Naive thymus-derived CD4-positive, alpha-beta T cell (primary cell): ENCODE measurements at regions not wholly inside any gene's neighbourhood (a gene's known extent, or its start where the extent isn't known, plus 50 kb on each side); places are given as distances from the start of the nearest gene placed in this dataset.

Source experiments
- ATAC-seq: fragments of 150-1000 bp; cut with Tn5 transposase; 2 replicates; pipeline ENCODE4 v1.10.0; 2021; ENCODE audit warnings: mild to moderate bottlenecking, moderate library complexity
- CTCF ChIA-PET: fragments of 350-600 bp; sonication (Branson Sonifier 250); formaldehyde crosslinking; loops from one replicate; lab custom pipeline; 2021; ENCODE audit warnings: antibody characterized with exemption; lab: Charles Lee
- POLR2A ChIA-PET: fragments of 350-600 bp; sonication (Branson Sonifier 250); formaldehyde crosslinking; loops from one replicate; lab custom pipeline; 2021; ENCODE audit warnings: antibody characterized with exemption, inconsistent platforms; lab: Charles Lee
- DNase-seq, 9 donors: peaks; one replicate each; pipeline versions ENCODE4 v3.0.0 to v3.0.0-alpha.2; 2020 to 2022; ENCODE audit warnings: mixed read lengths in 1 of 9
- H3K27ac ChIP-seq: one replicate; pipeline ENCODE4 v1.7.0; 2013; ENCODE audit warnings: mild to moderate bottlenecking, low read depth, low read length, moderate library complexity
- H3K27me3 ChIP-seq, 2 donors: one replicate each; pipeline ENCODE4 v1.7.0; 2013; ENCODE audit warnings: low read length in 2 of 2, mild to moderate bottlenecking in 2 of 2, moderate library complexity in 2 of 2; ENCODE audit not compliant: control insufficient read depth in 2 of 2, insufficient read depth in 2 of 2
- H3K36me3 ChIP-seq, 3 experiments: 1 replicate in 2 of 3; 2 replicates in 1 of 3; pipeline ENCODE4 v1.7.0; 2013; ENCODE audit warnings: low read length in 3 of 3, mild to moderate bottlenecking in 3 of 3, moderate library complexity in 1 of 3; ENCODE audit not compliant: insufficient read depth in 3 of 3, control insufficient read depth in 2 of 3
- H3K4me1 ChIP-seq, 2 donors: one replicate each; pipeline ENCODE4 v1.7.0; 2013; ENCODE audit warnings: low read length in 2 of 2, mild to moderate bottlenecking in 2 of 2, moderate library complexity in 1 of 2; ENCODE audit not compliant: control insufficient read depth in 2 of 2, insufficient read depth in 2 of 2
- H3K4me3 ChIP-seq: 2 replicates; pipeline ENCODE4 v1.7.0; 2013; ENCODE audit warnings: mild to moderate bottlenecking, low read length
- H3K9me3 ChIP-seq, 3 experiments: 1 replicate in 2 of 3; 2 replicates in 1 of 3; pipeline ENCODE4 v1.7.0; 2013; ENCODE audit warnings: low read length in 3 of 3; ENCODE audit not compliant: control insufficient read depth in 2 of 3
- H3K27ac Mint-ChIP-seq, 9 donors: one replicate each; pipeline ENCODE4 v1.8.0; 2020 to 2022; ENCODE audit warnings: mixed read lengths in 9 of 9, mild to moderate bottlenecking in 8 of 9, moderate library complexity in 5 of 9, inconsistent platforms in 2 of 9
- H3K27me3 Mint-ChIP-seq, 5 donors: one replicate each; pipeline ENCODE4 v1.8.0; 2021 to 2022; ENCODE audit warnings: mixed read lengths in 5 of 5, mild to moderate bottlenecking in 1 of 5
- H3K36me3 Mint-ChIP-seq, 5 donors: one replicate each; pipeline ENCODE4 v1.8.0; 2020 to 2022; ENCODE audit warnings: mixed read lengths in 5 of 5, mild to moderate bottlenecking in 3 of 5, inconsistent platforms in 1 of 5
- H3K4me1 Mint-ChIP-seq, 7 donors: one replicate each; pipeline ENCODE4 v1.8.0; 2020 to 2022; ENCODE audit warnings: mixed read lengths in 7 of 7, mild to moderate bottlenecking in 3 of 7, inconsistent platforms in 1 of 7
- H3K4me3 Mint-ChIP-seq, 10 donors: one replicate each; pipeline ENCODE4 v1.8.0; 2020 to 2022; ENCODE audit warnings: mild to moderate bottlenecking in 10 of 10, mixed read lengths in 10 of 10, moderate library complexity in 6 of 10, inconsistent platforms in 2 of 10
- H3K9me3 Mint-ChIP-seq, 11 donors: one replicate each; pipeline ENCODE4 v1.8.0; 2020 to 2022; ENCODE audit warnings: mixed read lengths in 11 of 11, mild to moderate bottlenecking in 4 of 11, inconsistent platforms in 1 of 11, moderate library complexity in 1 of 11
- intact Hi-C, 2 donors: fragments of 100-400 bp; cut with micrococcal nuclease; formaldehyde crosslinking; loops; one replicate each; pipeline ENCODE4 v1.15.1; 2023

DNA sequence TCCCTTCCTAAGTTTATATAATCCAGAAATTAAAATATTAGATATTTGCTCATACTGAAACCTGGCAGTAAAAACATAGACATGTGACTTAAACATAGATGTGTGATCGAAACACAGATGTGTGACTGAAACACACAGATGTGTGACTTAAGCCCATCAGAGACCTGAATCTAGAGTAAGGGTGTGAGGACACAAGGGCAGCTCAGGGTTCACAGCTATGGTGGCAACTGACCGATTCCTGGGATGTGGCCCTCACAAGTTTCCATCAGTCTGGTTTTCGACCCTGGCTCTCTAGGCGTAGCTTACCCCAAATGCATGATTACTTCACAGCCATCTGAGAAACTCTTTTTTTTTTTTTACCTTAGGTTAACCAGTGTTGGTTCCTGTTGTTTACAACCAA, 137.0 kb downstream of the NRN1 start:
- peak overlapping the region; percentile 45 to 100 (median 90) for H3K27ac Mint-ChIP-seq
- Histone ChIP-seq H3K4me3 (peak overlapping the region; percentile 24), H3K4me1 (peaks cover 31 to 44% of the 10 kb centered on the region in 2 donors), H3K36me3 (no peaks in the 10 kb centered on the region), H3K27ac (peak overlapping the region; percentile 43), H3K9me3 (peaks cover 0 to 4% (median 3%) of the 10 kb centered on the region in 3 experiments), H3K27me3 (no peaks in the 10 kb centered on the region)
- H3K4me3 Mint-ChIP-seq: peak overlapping the region; percentile 47 to 75 (median 56)
- peaks cover 5 to 29% (median 8%) of the 10 kb centered on the region in 5 donors for H3K36me3 Mint-ChIP-seq
- peaks cover 28 to 65% (median 55%) of the 10 kb centered on the region in 7 donors for H3K4me1 Mint-ChIP-seq
- CTCF ChIA-PET: interaction anchor here (0.7 kb wide), 1 partner anchor 189 kb away, joined by 3 read pairs; no protein-coding TSS in a partner anchor
- peaks cover 5 to 29% (median 12%) of the 10 kb centered on the region in 11 donors for H3K9me3 Mint-ChIP-seq
- no peak for DNase-seq
- POLR2A ChIA-PET: interaction anchor here (0.6 to 4.6 kb wide), 2 partner anchors 19 to 692 kb away, joined by 3 to 15 read pairs; no protein-coding TSS in a partner anchor
- intact Hi-C loops: loop anchor here (5.0 kb wide), 3 partner anchors 37 to 202 kb away; no protein-coding TSS in a partner anchor
- peak; percentile 44 for ATAC-seq
- H3K27me3 Mint-ChIP-seq: peaks cover 0 to 3% (median 0%) of the 10 kb centered on the region in 5 donors

- peaks cover 0 to 4% (median 3%) of the 10 kb centered on the region in 3 experiments for H3K9me3 ChIP-seq
- no peaks in the 10 kb centered on the region for H3K36me3 ChIP-seq
- intact Hi-C loops: loop anchor here (5.0 kb wide), 3 partner anchors 37 to 202 kb away; no protein-coding TSS in a partner anchor
- CTCF ChIA-PET: interaction anchor here (0.7 kb wide), 1 partner anchor 189 kb away, joined by 3 read pairs; no protein-coding TSS in a partner anchor
- peaks cover 28 to 69% (median 59%) of the 10 kb centered on the region in 7 donors for H3K4me1 Mint-ChIP-seq
- H3K27me3 ChIP-seq: no peaks in the 10 kb centered on the region
- POLR2A ChIA-PET: interaction anchor here (0.6 to 4.6 kb wide), 3 partner anchors 19 to 692 kb away, joined by 3 to 15 read pairs (median 3); no protein-coding TSS in a partner anchor
- H3K4me3 Mint-ChIP-seq: peak overlapping the region; percentile 47 to 75 (median 56)
- H3K27ac Mint-ChIP-seq: peak overlapping the region; percentile 45 to 100 (median 90)
- peaks cover 5 to 29% (median 13%) of the 10 kb centered on the region in 11 donors for H3K9me3 Mint-ChIP-seq
- H3K36me3 Mint-ChIP-seq: peaks cover 5 to 29% (median 8%) of the 10 kb centered on the region in 5 donors
- DNase-seq (peak in 5 of 9 donors; percentile 17 to 54 (median 35)), ATAC-seq (peak; percentile 47)
- H3K27me3 Mint-ChIP-seq: peaks cover 0 to 3% (median 0%) of the 10 kb centered on the region in 5 donors
- no peak overlapping the region for H3K4me3 ChIP-seq
- H3K27ac ChIP-seq: peak overlapping the region; percentile 43
- peaks cover 31 to 44% of the 10 kb centered on the region in 2 donors for H3K4me1 ChIP-seq
These were observed 137.5 kb downstream of the NRN1 start for GRCh38 chr6:5869261-5869660.

DNA sequence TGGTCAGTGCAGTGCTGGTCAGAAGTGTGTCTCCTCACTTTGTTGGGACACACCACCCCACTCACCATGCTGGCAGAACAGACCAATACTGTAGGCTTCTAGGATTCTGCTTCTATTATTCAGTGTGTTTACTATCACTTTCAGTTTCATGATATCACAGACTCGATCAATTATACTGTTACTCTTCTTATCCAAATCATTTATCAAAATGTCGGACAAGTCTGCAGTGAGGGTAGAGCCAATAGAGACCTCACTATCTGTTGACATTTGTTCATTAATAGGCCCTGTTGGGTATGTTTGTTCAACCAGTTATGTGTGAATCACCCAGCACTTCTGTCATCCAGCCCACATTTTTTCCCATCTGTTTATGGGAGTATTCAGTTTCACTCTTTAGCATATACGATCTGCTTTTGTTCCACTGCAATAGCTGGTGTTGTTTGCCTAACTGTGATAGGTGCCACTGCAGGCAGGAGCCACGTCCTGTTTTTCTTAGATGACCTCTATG, 140.1 kb downstream of the NRN1 start:
- POLR2A ChIA-PET: interaction anchor here (0.7 to 4.6 kb wide), 9 partner anchors 13 to 885 kb away, joined by 3 to 15 read pairs (median 3); no protein-coding TSS in a partner anchor
- intact Hi-C loops: loop anchor here (1.0 to 5.0 kb wide), 5 partner anchors 15 to 199 kb away; no protein-coding TSS in a partner anchor
- Histone ChIP-seq H3K9me3 (peaks cover 0 to 4% (median 3%) of the 10 kb centered on the region in 3 experiments), H3K4me3 (peak overlapping the region; percentile 36), H3K4me1 (peaks cover 31 to 44% of the 10 kb centered on the region in 2 donors), H3K27me3 (no peaks in the 10 kb centered on the region), H3K36me3 (no peaks in the 10 kb centered on the region), H3K27ac (peak overlapping the region; percentile 70)
- CTCF ChIA-PET: interaction anchor here (0.9 kb wide), 1 partner anchor 15 kb away, joined by 3 read pairs; no protein-coding TSS in a partner anchor
- peaks cover 30 to 66% (median 59%) of the 10 kb centered on the region in 7 donors for H3K4me1 Mint-ChIP-seq
- peaks cover 3 to 24% (median 5%) of the 10 kb centered on the region in 5 donors for H3K36me3 Mint-ChIP-seq
- H3K27ac Mint-ChIP-seq: peak overlapping the region; percentile 91 to 100 (median 98)
- H3K4me3 Mint-ChIP-seq: peak overlapping the region; percentile 69 to 86 (median 80)
- H3K9me3 Mint-ChIP-seq: peaks cover 0 to 24% (median 8%) of the 10 kb centered on the region in 11 donors
- H3K27me3 Mint-ChIP-seq: no peaks in the 10 kb centered on the region
- ATAC-seq: peak; percentile 76
- peak in 6 of 9 donors; percentile 16 to 42 (median 32) for DNase-seq

- peaks cover 0 to 4% (median 0%) of the 10 kb centered on the region in 5 donors for H3K27me3 Mint-ChIP-seq
- ChIA-PET CTCF (no interaction called here), POLR2A (interaction anchor here (0.6 to 4.6 kb wide), 4 partner anchors 12 to 43 kb away, joined by 3 to 15 read pairs (median 3); no protein-coding TSS in a partner anchor)
- Histone ChIP-seq H3K27ac (peak overlapping the region; percentile 70), H3K4me3 (peak overlapping the region; percentile 1), H3K4me1 (peaks cover 31 to 44% of the 10 kb centered on the region in 2 donors), H3K27me3 (no peaks in the 10 kb centered on the region), H3K9me3 (peaks cover 0 to 4% (median 3%) of the 10 kb centered on the region in 3 experiments), H3K36me3 (no peaks in the 10 kb centered on the region)
- H3K27ac Mint-ChIP-seq: peak overlapping the region; percentile 14 to 100 (median 98)
- peaks cover 30 to 66% (median 59%) of the 10 kb centered on the region in 7 donors for H3K4me1 Mint-ChIP-seq
- H3K36me3 Mint-ChIP-seq: peaks cover 0 to 20% (median 5%) of the 10 kb centered on the region in 5 donors
- H3K4me3 Mint-ChIP-seq: peak overlapping the region; percentile 22 to 84 (median 48)
- intact Hi-C loops: loop anchor here (1.0 to 5.0 kb wide), 5 partner anchors 14 to 198 kb away; no protein-coding TSS in a partner anchor
- peaks cover 4 to 18% (median 8%) of the 10 kb centered on the region in 11 donors for H3K9me3 Mint-ChIP-seq
- DNase-seq (peak in 1 of 9 donors; percentile 30), ATAC-seq (peak; percentile 10)
These were observed 141.2 kb downstream of the NRN1 start for GRCh38 chr6:5865506-5866031.

GRCh38 chr6:5860849-5861248, 145.9 kb downstream of the NRN1 start:
- H3K27ac ChIP-seq: no peak overlapping the region
- Mint-ChIP-seq H3K27me3 (peaks cover 0 to 18% (median 0%) of the 10 kb centered on the region in 5 donors), H3K4me3 (no peak overlapping the region), H3K4me1 (peaks cover 9 to 22% (median 15%) of the 10 kb centered on the region in 7 donors), H3K9me3 (peaks cover 0 to 19% (median 8%) of the 10 kb centered on the region in 11 donors), H3K27ac (no peak overlapping the region), H3K36me3 (peaks cover 0 to 13% (median 3%) of the 10 kb centered on the region in 5 donors)
- no peak overlapping the region for H3K4me3 ChIP-seq
- ATAC-seq (no peak), DNase-seq (no peak)
- H3K4me1 ChIP-seq: peaks cover 7 to 10% of the 10 kb centered on the region in 2 donors
- intact Hi-C loops: no loop called here
- H3K36me3 ChIP-seq: no peaks in the 10 kb centered on the region
- peaks cover 0 to 4% (median 0%) of the 10 kb centered on the region in 3 experiments for H3K9me3 ChIP-seq
- POLR2A ChIA-PET: interaction anchor here (1.6 kb wide), 1 partner anchor 10 kb away, joined by 4 read pairs; no protein-coding TSS in a partner anchor
- CTCF ChIA-PET: no interaction called here
- H3K27me3 ChIP-seq: no peaks in the 10 kb centered on the region
